Breast epithelium (tissue), 4 donors: ENCODE measurements at regions not wholly inside any gene's neighbourhood (a gene's known extent, or its start where the extent isn't known, plus 50 kb on each side); places are given as distances from the start of the nearest gene placed in this dataset.

Experiments used
- DNase-seq, 2 donors: peaks; one replicate each; pipeline ENCODE4 v3.0.0-alpha.2; 2019; ENCODE audit warnings: low spot score in 2 of 2
- H3K27ac ChIP-seq, 2 donors: fragments of 200-600 bp; sonication (generic) in 1 of 2; one replicate each; pipeline ENCODE4 v1.5.1; 2016 to 2019; ENCODE audit warnings: mild to moderate bottlenecking in 1 of 2
- H3K27me3 ChIP-seq, 2 donors: fragments of 200-600 bp; sonication (generic) in 1 of 2; one replicate each; pipeline versions ENCODE4 v1.5.1 to v1.6.0; 2017 to 2019; ENCODE audit warnings: control low read depth in 1 of 2, mild to moderate bottlenecking in 1 of 2
- H3K36me3 ChIP-seq: fragments of 200-600 bp; one replicate; pipeline ENCODE4 v1.5.1; 2019
- H3K4me1 ChIP-seq, 2 donors: fragments of 200-600 bp; sonication (generic); one replicate each; pipeline ENCODE4 v1.5.1; 2016 to 2019; ENCODE audit warnings: control low read depth in 1 of 2
- H3K4me3 ChIP-seq, 3 donors: fragments of 200-600 bp; sonication (generic); 1 replicate in 2 of 3; 2 replicates in 1 of 3; pipeline ENCODE4 v1.5.1; 2016 to 2019; ENCODE audit warnings: mild to moderate bottlenecking in 3 of 3, moderate library complexity in 2 of 3
- H3K9me3 ChIP-seq, 2 donors: fragments of 200-600 bp; sonication (generic) in 1 of 2; one replicate each; pipeline ENCODE4 v1.5.1; 2016 to 2019; ENCODE audit warnings: control low read depth in 1 of 2
- POLR2A ChIP-seq: fragments of 450-650 bp; IDR thresholded peaks from one replicate; pipeline ENCODE4 v1.6.1; 2016; ENCODE audit warnings: antibody characterized with exemption, mild to moderate bottlenecking, moderate library complexity
- POLR2AphosphoS5 ChIP-seq, 3 donors: sonication (generic); formaldehyde crosslinking; IDR thresholded peaks; one replicate each; pipeline ENCODE4 v1.6.1; 2017; ENCODE audit warnings: antibody characterized with exemption in 3 of 3
- intact Hi-C: fragments of 100-400 bp; cut with DNase I; formaldehyde crosslinking; loops from one replicate; pipeline ENCODE4 v1.15.1; 2023; ENCODE audit warnings: low total_unique reads
- TF ChIP-seq, protein P1 (sequence below), 3 donors: fragments of 450-650 bp; IDR thresholded peaks; one replicate each; pipeline ENCODE4 v1.5.1; 2016 to 2017; ENCODE audit warnings: antibody characterized with exemption in 3 of 3, mild to moderate bottlenecking in 3 of 3, moderate library complexity in 3 of 3

DNA sequence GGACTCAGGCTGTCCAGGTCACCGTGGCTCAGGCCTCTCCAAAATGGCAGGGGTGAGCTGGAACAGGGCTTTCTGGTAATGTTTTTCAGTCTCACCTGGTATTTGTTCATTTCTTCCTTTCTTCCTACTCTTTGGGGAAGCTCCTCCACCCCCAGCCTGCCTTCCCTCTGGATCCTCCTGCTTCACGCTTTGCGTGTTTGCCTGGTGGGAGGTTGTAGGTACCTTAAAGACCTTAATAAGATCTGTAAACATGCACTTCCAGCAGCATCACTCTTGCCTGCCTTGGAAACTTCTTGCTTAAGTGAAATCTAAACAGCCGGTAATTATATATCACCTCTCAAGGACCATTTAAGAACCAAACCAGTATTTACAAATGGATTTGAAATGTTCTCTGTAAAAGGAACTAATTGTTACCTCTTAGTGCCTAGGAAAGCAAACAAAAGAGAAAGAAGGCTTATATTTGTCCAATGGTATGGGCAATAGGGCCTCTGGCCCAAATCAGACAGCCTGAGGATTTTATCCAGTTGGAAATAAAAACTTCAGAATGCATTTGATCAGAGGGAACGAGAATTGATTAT is 339.9 kb downstream of the CCSER2 start:
- TF ChIP-seq, protein P1, sequence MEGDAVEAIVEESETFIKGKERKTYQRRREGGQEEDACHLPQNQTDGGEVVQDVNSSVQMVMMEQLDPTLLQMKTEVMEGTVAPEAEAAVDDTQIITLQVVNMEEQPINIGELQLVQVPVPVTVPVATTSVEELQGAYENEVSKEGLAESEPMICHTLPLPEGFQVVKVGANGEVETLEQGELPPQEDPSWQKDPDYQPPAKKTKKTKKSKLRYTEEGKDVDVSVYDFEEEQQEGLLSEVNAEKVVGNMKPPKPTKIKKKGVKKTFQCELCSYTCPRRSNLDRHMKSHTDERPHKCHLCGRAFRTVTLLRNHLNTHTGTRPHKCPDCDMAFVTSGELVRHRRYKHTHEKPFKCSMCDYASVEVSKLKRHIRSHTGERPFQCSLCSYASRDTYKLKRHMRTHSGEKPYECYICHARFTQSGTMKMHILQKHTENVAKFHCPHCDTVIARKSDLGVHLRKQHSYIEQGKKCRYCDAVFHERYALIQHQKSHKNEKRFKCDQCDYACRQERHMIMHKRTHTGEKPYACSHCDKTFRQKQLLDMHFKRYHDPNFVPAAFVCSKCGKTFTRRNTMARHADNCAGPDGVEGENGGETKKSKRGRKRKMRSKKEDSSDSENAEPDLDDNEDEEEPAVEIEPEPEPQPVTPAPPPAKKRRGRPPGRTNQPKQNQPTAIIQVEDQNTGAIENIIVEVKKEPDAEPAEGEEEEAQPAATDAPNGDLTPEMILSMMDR (IDR thresholded peaks at IDR 0.05): no peak
- DNase-seq: no peak

DNA sequence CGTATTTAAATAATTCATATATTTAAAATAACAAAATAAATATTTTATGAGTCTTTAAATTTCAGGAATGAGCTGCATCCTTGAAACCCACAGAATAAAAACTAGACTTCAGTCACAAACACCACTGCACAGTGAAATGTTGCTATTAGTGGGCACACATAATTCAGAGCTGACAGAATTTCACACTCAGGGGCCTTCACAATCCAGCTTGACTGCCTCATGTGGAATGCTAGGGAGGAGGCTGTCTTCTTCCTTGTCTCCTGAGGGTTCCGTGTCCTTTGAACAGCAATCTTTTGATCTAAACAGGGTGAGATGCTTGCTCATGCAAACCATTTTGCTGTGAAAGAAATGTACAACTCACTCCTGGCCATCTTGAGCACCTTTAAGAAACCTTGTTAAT is 346.7 kb downstream of the CCSER2 start:
- Histone ChIP-seq H3K4me3 (no peak overlapping the region), H3K9me3 (no peaks in the 10 kb centered on the region), H3K27ac (no peak overlapping the region), H3K27me3 (no peaks in the 10 kb centered on the region), H3K36me3 (no peaks in the 10 kb centered on the region), H3K4me1 (no peaks in the 10 kb centered on the region)
- intact Hi-C loops: no loop called here
- no peak for DNase-seq
- no peak for TF ChIP-seq POLR2A
- TF ChIP-seq, protein P1 (IDR thresholded peaks at IDR 0.05): no peak
- no peak for TF ChIP-seq POLR2AphosphoS5 (IDR thresholded peaks at IDR 0.05)

More for the DNA sequence above, 339.9 kb downstream of the CCSER2 start:
- H3K36me3 ChIP-seq: no peaks in the 10 kb centered on the region
- H3K4me3 ChIP-seq: no peak overlapping the region
- H3K4me1 ChIP-seq: no peaks in the 10 kb centered on the region
- no peak overlapping the region for H3K27ac ChIP-seq
- H3K27me3 ChIP-seq: no peaks in the 10 kb centered on the region
- intact Hi-C loops: no loop called here
- H3K9me3 ChIP-seq: no peaks in the 10 kb centered on the region

DNA sequence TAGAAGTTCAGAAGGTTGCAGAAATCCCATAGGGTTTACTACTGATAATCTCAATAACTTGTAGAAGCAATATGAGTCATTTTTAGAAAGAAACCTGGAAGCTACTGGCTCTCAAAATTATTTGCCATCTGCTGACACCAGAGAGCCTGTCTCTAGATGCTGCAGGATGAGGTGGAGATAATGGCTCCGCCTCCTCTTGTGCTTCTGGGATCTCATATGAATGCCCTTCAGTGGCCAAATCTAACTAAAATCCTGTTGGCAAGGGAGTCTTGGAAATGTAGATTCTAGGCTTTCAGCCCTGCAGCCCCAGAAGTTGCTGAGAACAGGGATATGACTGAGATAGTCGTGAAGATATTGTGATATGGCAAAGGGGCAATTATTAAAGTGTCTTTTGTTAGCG is 348.1 kb downstream of the CCSER2 start:
- no peaks in the 10 kb centered on the region for H3K36me3 ChIP-seq
- no peak for DNase-seq
- no peaks in the 10 kb centered on the region for H3K27me3 ChIP-seq
- TF ChIP-seq POLR2AphosphoS5 (IDR thresholded peaks at IDR 0.05): no peak
- TF ChIP-seq, protein P1 (IDR thresholded peaks at IDR 0.05): no peak
- no peak for TF ChIP-seq POLR2A
- no peaks in the 10 kb centered on the region for H3K9me3 ChIP-seq
- no peak overlapping the region for H3K27ac ChIP-seq
- intact Hi-C loops: no loop called here
- no peak overlapping the region for H3K4me3 ChIP-seq
- no peaks in the 10 kb centered on the region for H3K4me1 ChIP-seq

DNA sequence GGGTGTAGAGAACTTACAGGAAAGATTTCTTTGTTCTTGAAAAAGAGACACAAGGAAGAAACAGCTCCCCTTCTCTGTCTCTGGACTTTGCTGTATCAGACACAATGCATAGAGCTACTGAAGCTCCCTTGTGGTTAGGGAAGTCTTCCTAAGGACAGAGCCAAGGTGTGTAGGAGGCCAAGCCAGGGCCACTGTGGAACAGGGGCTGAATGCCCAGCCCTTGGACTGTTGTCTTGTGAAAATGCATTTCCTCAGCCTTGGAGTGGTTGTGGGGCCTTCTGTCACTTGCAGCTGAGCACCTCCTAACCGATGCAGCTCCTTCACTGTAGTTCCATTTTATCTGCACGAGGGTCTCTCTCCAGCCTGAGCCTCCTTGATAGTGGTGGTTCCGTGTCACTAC is 353.4 kb downstream of the CCSER2 start:
- Histone ChIP-seq H3K4me1 (no peaks in the 10 kb centered on the region), H3K4me3 (no peak overlapping the region), H3K27ac (no peak overlapping the region), H3K9me3 (no peaks in the 10 kb centered on the region), H3K36me3 (no peaks in the 10 kb centered on the region), H3K27me3 (no peaks in the 10 kb centered on the region)
- intact Hi-C loops: loop anchor here (10.0 kb wide), 1 partner anchor 1333 kb away; no protein-coding TSS in a partner anchor
- DNase-seq: no peak
- TF ChIP-seq POLR2A: no peak
- TF ChIP-seq POLR2AphosphoS5 (IDR thresholded peaks at IDR 0.05): no peak
- TF ChIP-seq, protein P1 (IDR thresholded peaks at IDR 0.05): no peak

DNA sequence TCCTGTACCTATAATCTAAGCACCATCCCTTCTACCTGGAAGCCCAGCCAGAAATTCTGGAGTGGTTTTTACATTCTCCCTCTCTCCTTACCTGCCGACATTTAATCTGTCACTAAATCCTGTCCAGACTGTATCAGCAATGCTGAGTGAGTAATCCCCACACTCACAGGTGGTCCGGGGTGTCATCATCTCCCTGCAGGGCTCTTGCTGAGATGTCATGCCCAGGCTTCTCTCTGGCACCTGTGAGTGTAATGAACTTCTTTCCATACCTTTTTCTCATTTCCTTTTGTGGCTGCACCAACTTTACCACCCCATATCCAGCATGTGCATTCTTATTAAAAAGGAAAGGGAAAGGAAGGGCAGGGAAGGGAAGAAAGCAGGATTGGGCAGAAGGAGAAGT is 355.2 kb downstream of the CCSER2 start:
- no peaks in the 10 kb centered on the region for H3K4me1 ChIP-seq
- no peaks in the 10 kb centered on the region for H3K9me3 ChIP-seq
- H3K27me3 ChIP-seq: no peaks in the 10 kb centered on the region
- H3K36me3 ChIP-seq: no peaks in the 10 kb centered on the region
- no peak for DNase-seq
- intact Hi-C loops: loop anchor here (10.0 kb wide), 1 partner anchor 1331 kb away; no protein-coding TSS in a partner anchor
- no peak overlapping the region for H3K4me3 ChIP-seq
- TF ChIP-seq POLR2A: no peak
- TF ChIP-seq POLR2AphosphoS5 (IDR thresholded peaks at IDR 0.05): no peak
- TF ChIP-seq, protein P1 (IDR thresholded peaks at IDR 0.05): no peak
- H3K27ac ChIP-seq: no peak overlapping the region
